Fibroblast of lung (primary cell): ENCODE measurements at regions not wholly inside any gene's neighbourhood (a gene's known extent, or its start where the extent isn't known, plus 50 kb on each side); places are given as distances from the start of the nearest gene placed in this dataset.

Experiments used
- DNase-seq, 2 donors: peaks; one replicate each; pipeline versions ENCODE4 v3.0.0 to v3.0.0-alpha.2; 2010; ENCODE audit warnings: low read depth in 2 of 2
- H2AFZ ChIP-seq: 2 replicates; pipeline ENCODE4 v1.5.1; 2012; ENCODE audit warnings: low read length, control low read depth, inconsistent platforms
- H3K27ac ChIP-seq: 2 replicates; pipeline ENCODE4 v1.5.1; 2011; ENCODE audit warnings: low read length, control low read depth; ENCODE audit not compliant: insufficient read depth
- H3K27me3 ChIP-seq: 2 replicates; pipeline ENCODE4 v1.5.1; 2011; ENCODE audit warnings: mild to moderate bottlenecking, low read length; ENCODE audit not compliant: control insufficient read depth, insufficient read depth
- H3K36me3 ChIP-seq: 2 replicates; pipeline ENCODE4 v1.5.1; 2011; ENCODE audit warnings: low read length; ENCODE audit not compliant: control insufficient read depth, insufficient read depth
- H3K4me1 ChIP-seq: 2 replicates; pipeline ENCODE4 v1.5.1; 2011; ENCODE audit warnings: low read length; ENCODE audit not compliant: control insufficient read depth, insufficient read depth; ENCODE audit errors: extremely low read depth
- H3K4me2 ChIP-seq: 2 replicates; pipeline ENCODE4 v1.5.1; 2011; ENCODE audit warnings: low read length, control low read depth; ENCODE audit not compliant: insufficient read depth; ENCODE audit errors: extremely low read depth
- H3K4me3 ChIP-seq, 4 experiments: fragments of 200-600 bp in 1 of 4; sonication (generic) in 1 of 4; replicated peaks in 1 of 4; 2 replicates each; pipeline ENCODE4 v1.5.1; 2011 to 2016; ENCODE audit warnings: low read length in 4 of 4, low read depth in 3 of 4, mild to moderate bottlenecking in 3 of 4, control low read depth in 2 of 4, inconsistent platforms in 1 of 4, mixed read lengths in 1 of 4; ENCODE audit not compliant: insufficient read depth in 1 of 4; ENCODE audit errors: control extremely low read depth in 1 of 4
- H3K79me2 ChIP-seq: 2 replicates; pipeline ENCODE4 v1.5.1; 2012; ENCODE audit warnings: mild to moderate bottlenecking, low read length, inconsistent platforms; ENCODE audit not compliant: control insufficient read depth, insufficient read depth
- H3K9ac ChIP-seq: 2 replicates; pipeline ENCODE4 v1.5.1; 2011; ENCODE audit warnings: mild to moderate bottlenecking, low read length, control low read depth; ENCODE audit not compliant: insufficient read depth
- H3K9me3 ChIP-seq: 2 replicates; pipeline ENCODE4 v1.5.1; 2012; ENCODE audit warnings: low read depth, low read length; ENCODE audit not compliant: control insufficient read depth, insufficient read depth
- H4K20me1 ChIP-seq: 2 replicates; pipeline ENCODE4 v1.5.1; 2011; ENCODE audit warnings: low read length; ENCODE audit not compliant: control insufficient read depth, insufficient read depth; ENCODE audit errors: extremely low read depth
- EZH2 ChIP-seq: IDR thresholded peaks from 2 replicates; pipeline ENCODE4 v1.5.1; 2012; ENCODE audit warnings: low read length, control low read depth, mild to moderate bottlenecking; ENCODE audit errors: missing control alignments
- TF ChIP-seq, protein P1 (sequence below), 2 donors: IDR thresholded peaks in 1 of 2; conservative IDR thresholded peaks in 1 of 2; 1 replicate in 1 of 2; 2 replicates in 1 of 2; pipeline ENCODE4 v1.5.1; 2011 to 2012; ENCODE audit warnings: low read length in 2 of 2, control low read depth in 1 of 2, inconsistent platforms in 1 of 2, low read depth in 1 of 2, mild to moderate bottlenecking in 1 of 2

DNA sequence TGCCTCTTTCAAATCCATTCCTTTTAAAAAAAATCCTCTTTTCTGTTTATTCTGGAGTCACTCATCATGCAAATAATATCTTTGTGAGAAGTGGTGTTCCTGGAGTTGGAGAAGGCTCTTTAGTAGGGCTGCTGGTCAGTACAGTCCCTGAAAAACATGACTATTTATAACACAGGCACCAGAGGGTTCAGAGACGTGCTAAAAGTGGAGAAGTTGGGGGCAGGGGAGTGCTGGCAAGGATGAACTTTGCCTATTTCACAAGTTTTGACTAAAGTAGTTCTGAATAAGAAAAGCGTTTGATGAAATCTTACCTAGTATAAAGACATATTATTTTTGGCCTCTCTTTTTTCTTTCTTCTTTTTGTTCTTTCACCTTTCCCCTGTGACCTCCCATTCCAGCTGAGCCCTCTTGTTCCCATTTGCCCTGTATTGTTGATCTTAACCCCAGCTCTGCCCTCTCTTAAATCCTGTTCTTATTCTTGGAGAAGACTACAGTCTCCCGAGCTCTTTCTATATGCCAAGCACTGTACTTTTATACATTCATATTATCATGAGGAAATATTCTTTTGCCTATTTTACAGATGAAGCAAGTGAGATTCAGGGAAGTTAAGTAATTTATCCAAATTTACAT lies 129.1 kb downstream of the TM9SF2 start:
- Histone ChIP-seq H3K9ac (no peak overlapping the region), H3K4me3 (no peak overlapping the region), H3K4me1 (no peaks in the 10 kb centered on the region), H3K9me3 (no peaks in the 10 kb centered on the region), H3K27me3 (no peaks in the 10 kb centered on the region), H3K27ac (no peak overlapping the region), H3K36me3 (no peaks in the 10 kb centered on the region), H2AFZ (no peak overlapping the region), H3K4me2 (no peak overlapping the region), H3K79me2 (no peaks in the 10 kb centered on the region), H4K20me1 (no peaks in the 10 kb centered on the region)
- no peak for DNase-seq
- TF ChIP-seq, protein P1, sequence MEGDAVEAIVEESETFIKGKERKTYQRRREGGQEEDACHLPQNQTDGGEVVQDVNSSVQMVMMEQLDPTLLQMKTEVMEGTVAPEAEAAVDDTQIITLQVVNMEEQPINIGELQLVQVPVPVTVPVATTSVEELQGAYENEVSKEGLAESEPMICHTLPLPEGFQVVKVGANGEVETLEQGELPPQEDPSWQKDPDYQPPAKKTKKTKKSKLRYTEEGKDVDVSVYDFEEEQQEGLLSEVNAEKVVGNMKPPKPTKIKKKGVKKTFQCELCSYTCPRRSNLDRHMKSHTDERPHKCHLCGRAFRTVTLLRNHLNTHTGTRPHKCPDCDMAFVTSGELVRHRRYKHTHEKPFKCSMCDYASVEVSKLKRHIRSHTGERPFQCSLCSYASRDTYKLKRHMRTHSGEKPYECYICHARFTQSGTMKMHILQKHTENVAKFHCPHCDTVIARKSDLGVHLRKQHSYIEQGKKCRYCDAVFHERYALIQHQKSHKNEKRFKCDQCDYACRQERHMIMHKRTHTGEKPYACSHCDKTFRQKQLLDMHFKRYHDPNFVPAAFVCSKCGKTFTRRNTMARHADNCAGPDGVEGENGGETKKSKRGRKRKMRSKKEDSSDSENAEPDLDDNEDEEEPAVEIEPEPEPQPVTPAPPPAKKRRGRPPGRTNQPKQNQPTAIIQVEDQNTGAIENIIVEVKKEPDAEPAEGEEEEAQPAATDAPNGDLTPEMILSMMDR (conservative IDR thresholded peaks at IDR 0.05 in 1 of 2, IDR thresholded peaks at IDR 0.05 in 1 of 2; ENCODE audit: low read depth in 1 of 2, low read length in 2 of 2): no peak
- TF ChIP-seq EZH2: no peak

DNA sequence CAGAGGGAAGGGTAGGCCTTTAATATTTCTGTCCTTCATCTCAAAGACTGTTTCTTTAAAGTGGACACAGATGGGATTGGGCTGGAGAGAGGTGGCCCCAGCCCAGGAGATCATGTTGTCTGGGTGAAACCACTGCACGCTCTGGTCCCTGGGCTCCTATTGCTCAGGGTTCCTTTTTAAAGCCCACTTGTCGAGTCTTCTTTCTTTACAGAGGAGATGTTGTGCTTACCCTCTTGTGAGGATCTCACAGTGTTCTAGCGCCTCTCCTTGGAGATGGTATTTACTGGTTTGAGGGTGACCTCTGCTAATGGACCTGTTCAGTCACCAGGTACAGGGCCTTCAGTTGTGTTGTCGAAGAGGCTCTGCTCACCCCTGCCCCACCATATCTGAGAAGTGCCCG lies 128.4 kb downstream of the TM9SF2 start:
- no peak overlapping the region for H2AFZ ChIP-seq
- no peak overlapping the region for H3K27ac ChIP-seq
- H3K9ac ChIP-seq: no peak overlapping the region
- no peaks in the 10 kb centered on the region for H3K27me3 ChIP-seq
- no peak overlapping the region for H3K4me3 ChIP-seq
- no peaks in the 10 kb centered on the region for H3K4me1 ChIP-seq
- no peaks in the 10 kb centered on the region for H3K79me2 ChIP-seq
- TF ChIP-seq, protein P1 (conservative IDR thresholded peaks at IDR 0.05 in 1 of 2, IDR thresholded peaks at IDR 0.05 in 1 of 2; ENCODE audit: low read depth in 1 of 2, low read length in 2 of 2): no peak
- TF ChIP-seq EZH2: no peak
- H3K4me2 ChIP-seq: no peak overlapping the region
- no peak for DNase-seq
- H4K20me1 ChIP-seq: no peaks in the 10 kb centered on the region
- H3K36me3 ChIP-seq: no peaks in the 10 kb centered on the region
- no peaks in the 10 kb centered on the region for H3K9me3 ChIP-seq

DNA sequence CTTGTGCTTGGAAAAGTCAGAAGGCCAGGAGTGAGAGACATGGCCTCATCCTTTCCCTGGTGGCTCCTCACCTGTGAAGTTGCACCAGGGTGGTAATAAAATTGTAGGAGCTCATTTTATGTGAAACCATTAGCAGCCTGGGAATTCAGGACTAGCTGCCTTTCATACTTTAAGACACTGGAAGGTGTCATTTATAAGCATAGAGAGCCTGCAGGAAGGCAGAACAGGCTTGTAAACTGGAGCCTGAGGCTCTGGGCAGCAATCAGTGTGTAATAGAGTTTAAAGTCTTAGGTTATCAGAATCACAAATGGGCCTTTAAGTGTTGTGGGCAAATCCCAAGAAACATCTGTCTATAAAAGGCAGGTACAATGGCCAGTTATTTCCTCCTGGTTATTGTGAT lies 127.2 kb downstream of the TM9SF2 start:
- H4K20me1 ChIP-seq: no peaks in the 10 kb centered on the region
- H3K9ac ChIP-seq: no peak overlapping the region
- H3K27me3 ChIP-seq: no peaks in the 10 kb centered on the region
- no peak overlapping the region for H3K4me2 ChIP-seq
- TF ChIP-seq, protein P1 (conservative IDR thresholded peaks at IDR 0.05 in 1 of 2, IDR thresholded peaks at IDR 0.05 in 1 of 2; ENCODE audit: low read depth in 1 of 2, low read length in 2 of 2): no peak
- TF ChIP-seq EZH2: no peak
- no peaks in the 10 kb centered on the region for H3K4me1 ChIP-seq
- no peaks in the 10 kb centered on the region for H3K36me3 ChIP-seq
- H3K27ac ChIP-seq: no peak overlapping the region
- H3K79me2 ChIP-seq: no peaks in the 10 kb centered on the region
- no peak for DNase-seq
- no peaks in the 10 kb centered on the region for H3K9me3 ChIP-seq
- H3K4me3 ChIP-seq: no peak overlapping the region
- H2AFZ ChIP-seq: no peak overlapping the region
